Inferior parietal cortex (tissue), 1 donor: ENCODE measurements at regions not wholly inside any gene's neighbourhood (a gene's known extent, or its start where the extent isn't known, plus 50 kb on each side); places are given as distances from the start of the nearest gene placed in this dataset.
A peak's percentile ranks its signal among the peaks of the same experiment; 100 is the strongest.

ENCODE experiments used
- DNase-seq: peaks from one replicate; pipeline ENCODE4 v3.0.0-alpha.2; 2016; ENCODE audit errors: extremely low spot score

DNA sequence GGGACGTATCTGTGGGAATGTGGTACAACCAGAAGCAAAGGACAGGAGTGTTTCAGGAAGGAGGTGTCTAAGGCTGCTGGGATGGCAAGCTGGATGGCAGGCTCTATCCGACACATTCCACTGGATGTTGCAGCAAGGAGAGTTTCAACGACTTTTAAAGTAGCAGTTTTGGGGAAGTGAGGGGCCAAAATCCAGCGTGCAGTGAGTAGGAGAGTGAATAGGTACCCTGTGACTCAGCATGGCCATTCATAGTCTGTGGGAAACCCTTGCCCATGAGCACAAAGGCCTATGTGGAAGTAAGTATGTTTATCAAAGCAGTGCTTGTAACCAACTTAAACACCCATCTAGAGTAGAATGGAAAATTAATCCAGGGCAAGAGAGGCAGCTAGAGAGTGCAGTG, 664.7 kb downstream of the ACTL7B start:
- DNase-seq = no peak

DNA sequence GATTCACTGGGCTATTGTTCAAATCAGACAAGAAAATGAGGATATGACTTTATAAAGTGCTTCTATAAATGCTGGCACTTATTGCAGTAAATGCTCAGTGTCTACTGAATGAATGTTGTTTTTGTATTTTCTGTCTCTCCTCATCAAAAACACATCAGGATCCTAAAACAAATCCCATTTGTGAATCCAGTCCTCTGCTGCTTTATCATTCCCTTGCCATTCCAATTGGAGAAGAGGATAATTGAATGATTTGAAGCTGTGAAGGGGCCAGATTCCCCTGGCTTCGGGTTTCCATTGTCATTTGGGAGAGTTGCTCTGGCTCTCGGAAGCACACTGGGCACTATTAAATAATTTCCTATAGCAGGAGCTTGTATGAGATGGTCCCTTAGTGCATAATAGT, 666.8 kb downstream of the ACTL7B start:
- no peak for DNase-seq

- no peak for DNase-seq
Observed at GRCh38 chr9:108188482-108188881, 667.3 kb downstream of the ACTL7B start.

GRCh38 chr9:108186642-108187395, 669.0 kb downstream of the ACTL7B start:
- DNase-seq = peak; percentile 27

- no peak for DNase-seq
Observed at GRCh38 chr9:108185613-108186012, 670.2 kb downstream of the ACTL7B start.

DNA sequence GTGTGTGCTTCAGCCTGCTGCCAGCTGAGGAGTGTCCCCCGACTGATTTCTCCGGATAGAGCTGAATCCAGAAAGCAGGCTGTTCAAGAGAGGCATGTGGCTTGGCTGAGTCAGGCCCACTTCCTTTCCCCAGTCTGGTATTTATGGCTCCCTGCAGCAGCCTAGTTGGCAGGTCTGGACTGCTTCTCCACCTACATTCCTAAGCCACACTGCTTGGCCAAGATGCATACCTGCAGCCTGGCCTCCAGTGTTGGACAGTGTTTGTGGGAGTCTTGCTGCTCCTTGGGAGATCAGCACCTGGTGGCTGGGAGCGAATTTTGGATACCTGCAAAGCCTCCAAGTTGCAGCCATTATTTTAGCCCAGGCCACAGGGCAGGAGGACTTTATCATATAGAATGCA, 670.8 kb downstream of the ACTL7B start:
- no peak for DNase-seq

DNA sequence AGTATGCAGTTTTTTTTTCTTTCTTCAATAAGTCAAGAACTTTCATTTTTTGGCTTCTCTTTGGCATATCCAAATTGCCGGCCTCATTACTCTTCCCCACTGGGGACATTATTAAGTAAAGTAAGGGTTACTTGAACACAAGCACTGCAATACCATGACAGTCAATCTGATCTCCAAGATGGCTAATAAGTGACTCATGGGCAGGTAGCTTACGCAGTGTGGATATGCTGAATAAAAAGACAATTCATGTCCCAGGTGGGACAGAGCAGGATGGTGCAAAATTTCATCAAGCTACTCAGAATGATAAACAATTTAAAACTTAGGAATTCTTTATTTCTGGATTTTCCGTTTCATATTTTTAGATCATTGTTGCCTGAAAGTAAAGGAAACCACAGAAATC, 671.8 kb downstream of the ACTL7B start:
- DNase-seq = no peak

- DNase-seq = no peak
Observed at GRCh38 chr9:108182950-108183381, 672.8 kb downstream of the ACTL7B start.

GRCh38 chr9:108182270-108182669, 673.5 kb downstream of the ACTL7B start:
- DNase-seq = no peak

DNA sequence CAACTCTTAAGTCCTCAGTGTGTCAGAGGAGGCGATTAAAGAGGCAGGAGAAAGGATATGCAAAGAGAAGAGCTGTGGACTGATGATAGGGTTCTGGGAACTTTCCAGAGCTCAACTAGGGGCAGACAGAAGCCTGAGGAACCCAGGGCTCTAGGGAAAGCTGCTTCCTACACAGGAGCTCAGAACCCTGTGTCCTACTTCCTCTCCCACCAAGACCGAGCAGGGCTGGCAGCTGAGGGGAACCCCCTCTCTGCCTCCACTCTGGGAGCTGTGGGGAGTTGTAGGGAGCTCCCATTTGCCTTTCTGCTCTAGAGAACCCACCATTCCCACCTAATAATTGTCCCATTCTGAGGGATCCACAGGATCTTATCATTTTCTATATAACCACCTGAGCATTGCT, 674.3 kb downstream of the ACTL7B start:
- no peak for DNase-seq

DNA sequence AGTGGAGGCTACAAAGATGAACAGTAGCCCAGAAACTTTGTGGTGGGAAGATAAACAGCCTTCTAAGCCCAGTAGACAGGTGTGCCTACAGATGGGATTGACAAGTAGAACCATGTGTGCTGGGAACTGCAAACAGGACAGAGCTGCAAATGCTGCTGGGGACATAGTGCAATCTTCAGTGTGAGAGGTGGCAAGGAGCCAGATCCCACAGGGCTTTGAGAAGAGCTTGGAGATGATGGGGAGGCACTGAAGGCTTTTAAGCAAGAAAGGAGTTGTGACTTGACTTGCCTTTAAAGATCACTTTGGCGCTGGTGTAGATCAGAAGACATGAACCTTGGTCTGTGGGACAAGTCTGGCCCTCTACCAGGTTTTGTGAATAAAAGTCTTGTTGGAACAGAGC, 675.2 kb downstream of the ACTL7B start:
- no peak for DNase-seq

DNA sequence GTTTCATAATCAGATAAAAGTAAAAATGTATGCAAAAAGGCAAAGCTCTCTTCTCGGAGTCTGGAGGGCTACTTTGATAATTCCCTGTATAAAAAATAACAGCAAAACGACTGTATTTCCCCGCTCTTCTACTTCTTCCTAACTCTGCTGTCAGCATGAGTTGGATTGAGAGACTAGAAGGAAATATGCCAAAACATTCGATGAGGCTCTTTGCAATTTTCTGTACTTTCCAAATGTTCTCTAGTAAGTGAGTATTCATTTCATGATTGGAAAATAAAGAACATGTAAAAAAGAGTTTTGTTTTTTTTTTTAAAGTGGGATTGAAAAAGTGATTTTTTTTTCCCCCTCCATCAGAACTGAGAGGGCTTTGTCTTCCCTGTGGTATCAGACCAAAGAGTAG, 677.5 kb downstream of the ACTL7B start:
- no peak for DNase-seq

DNA sequence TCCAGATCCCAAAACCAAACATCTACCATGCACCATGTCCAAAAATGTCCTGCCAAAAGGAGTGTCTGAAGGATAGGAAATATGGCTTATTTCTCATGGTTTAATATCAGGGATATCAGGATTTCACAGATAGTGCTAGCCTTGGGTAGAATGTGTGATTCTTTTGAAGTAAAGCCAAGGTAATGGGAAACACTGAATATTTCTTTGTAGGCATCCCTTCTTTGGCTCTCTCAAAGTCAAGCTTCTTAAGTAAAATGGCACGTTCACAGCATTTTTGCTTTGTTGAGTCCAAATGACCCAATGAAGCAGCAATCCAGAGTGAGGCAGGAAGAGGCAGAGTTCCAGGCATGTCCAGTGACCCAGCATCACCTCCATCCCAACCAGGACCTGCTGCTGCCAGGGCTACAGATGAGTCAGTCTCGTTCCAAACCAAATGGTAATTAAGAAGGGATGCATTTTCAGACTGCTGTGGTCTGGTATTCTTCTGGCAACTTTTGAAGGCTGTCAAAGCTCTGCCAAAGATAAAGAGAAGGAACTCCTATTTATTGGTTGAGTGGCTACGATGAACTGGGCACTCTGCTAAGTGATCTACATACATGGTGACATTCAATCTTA, 678.8 kb upstream of the KLF4 start:
- no peak for DNase-seq

DNA sequence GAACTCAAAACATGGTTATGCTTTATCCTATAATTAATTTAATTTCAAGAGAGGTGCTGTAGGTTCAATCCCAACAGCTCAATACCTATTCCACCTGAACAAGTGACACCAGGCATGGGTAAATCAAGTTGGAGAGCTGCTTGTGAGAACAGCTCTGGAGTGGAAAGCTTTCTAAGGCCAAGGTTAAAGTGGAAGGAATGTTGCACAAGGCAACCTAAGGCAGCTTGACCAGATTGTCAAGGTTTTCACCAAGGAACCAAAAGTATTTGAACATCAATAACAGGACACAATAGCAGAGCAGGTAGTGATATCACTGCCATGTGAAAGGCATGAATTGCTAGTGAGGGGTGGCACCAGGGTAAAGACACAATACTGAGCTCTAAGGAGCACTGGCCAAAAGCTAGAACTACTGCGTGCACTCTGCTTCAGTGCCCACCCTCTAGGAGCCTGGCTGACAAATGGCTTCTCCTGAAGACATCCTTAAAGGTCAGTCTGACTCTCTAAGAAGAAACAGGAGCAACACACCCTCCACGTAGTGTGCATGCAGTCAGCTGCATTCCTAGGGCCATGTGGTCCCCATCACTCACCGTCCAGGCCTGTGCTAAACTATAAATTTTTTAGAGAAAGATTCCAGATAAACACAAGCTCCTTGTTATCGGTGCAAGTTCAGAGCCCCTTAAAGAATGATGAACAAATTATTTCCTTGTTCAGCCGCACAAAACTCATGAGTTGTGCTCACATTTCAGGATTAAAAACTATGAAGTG, 677.7 kb upstream of the KLF4 start:
- DNase-seq = no peak

GRCh38 chr9:108166519-108166918, 677.0 kb upstream of the KLF4 start:
- no peak for DNase-seq

GRCh38 chr9:108163321-108164005, 673.9 kb upstream of the KLF4 start:
- no peak for DNase-seq

DNA sequence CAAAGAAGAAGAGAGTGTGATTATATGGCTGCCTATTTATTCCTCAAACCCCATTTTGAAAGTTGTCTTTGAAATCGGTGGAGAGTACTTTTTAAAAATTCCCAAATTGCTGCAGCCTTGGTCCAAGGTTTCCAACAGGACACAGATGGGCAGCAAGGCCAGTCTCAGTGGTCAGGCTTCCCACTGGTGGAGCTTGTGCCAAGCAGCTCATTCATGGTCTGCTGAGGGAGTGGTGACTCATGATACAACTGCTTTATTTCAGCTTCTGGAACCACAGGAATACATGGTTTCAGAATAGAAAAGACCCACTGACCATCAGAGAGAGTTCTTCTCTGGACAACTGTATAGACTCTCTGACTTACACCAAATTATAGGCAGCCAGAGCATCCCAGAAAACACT, 673.1 kb upstream of the KLF4 start:
- no peak for DNase-seq

GRCh38 chr9:108161503-108161902, 671.9 kb upstream of the KLF4 start:
- no peak for DNase-seq

- no peak for DNase-seq
Observed at GRCh38 chr9:108160706-108161355, 671.3 kb upstream of the KLF4 start.

GRCh38 chr9:108160039-108160438, 670.5 kb upstream of the KLF4 start:
- DNase-seq = no peak

DNA sequence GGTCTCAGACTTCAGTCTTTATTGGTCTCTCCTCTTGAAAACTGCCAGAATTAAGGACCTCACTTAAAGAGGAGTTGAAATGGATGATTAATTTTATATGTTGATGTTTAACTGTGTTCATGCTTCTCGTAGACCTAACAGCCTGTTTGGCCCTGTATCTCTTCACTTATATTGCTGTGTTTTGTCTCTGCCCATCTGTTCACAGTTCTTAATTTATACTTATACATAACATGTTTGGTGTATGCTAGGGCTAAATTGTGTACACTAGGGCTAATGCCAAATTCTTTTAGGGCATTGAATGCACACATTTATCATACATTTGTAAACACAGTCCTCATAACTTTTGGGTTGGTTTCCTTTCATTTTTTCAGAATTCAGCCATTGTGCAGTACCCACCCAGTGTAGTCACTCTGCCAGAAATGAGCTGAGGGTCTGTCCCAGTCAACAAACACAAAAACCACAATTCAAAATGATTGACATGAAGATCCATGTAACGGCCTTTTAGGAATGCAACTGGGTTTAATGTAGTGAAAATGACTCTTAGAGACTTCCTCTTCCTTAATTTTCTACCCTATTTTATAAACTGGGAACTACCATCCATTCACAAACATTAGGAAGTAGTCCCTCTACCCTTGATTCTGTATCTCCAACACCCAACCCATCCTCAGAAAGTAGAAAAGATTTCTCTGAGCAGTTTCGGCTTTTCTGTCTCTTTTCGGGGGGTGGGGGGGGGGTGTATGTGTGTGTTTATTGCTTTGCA, 668.8 kb upstream of the KLF4 start:
- no peak for DNase-seq
